HG02885 (cell line): ENCODE measurements at regions not wholly inside any gene's neighbourhood (a gene's known extent, or its start where the extent isn't known, plus 50 kb on each side); places are given as distances from the start of the nearest gene placed in this dataset.

ENCODE experiments used
- ATAC-seq: cut with Tn5 transposase; IDR thresholded peaks from one replicate; pipeline ENCODE4 v1.9.1; 2021; ENCODE audit warnings: mild to moderate bottlenecking; ENCODE audit not compliant: unreplicated experiment, poor library complexity

DNA sequence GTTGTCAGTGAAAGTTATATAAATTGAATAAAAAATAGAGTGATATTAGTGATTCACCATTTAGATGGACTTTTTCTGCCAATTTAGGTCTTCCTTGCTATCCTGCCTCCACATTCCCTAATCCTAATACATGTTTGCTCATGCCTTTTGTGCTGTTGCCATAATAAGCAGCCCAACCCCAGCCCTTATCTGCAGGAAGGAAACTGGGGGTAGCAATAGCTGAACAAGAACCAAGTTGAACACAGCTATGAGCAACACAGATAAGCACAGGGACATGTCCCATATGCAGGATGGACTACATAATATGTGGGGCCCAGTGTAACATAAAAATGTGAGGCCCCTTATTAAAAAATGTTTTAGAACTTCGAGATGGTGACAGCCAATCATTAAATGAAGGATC, 91.2 kb upstream of the AHR start:
- ATAC-seq: no peak

DNA sequence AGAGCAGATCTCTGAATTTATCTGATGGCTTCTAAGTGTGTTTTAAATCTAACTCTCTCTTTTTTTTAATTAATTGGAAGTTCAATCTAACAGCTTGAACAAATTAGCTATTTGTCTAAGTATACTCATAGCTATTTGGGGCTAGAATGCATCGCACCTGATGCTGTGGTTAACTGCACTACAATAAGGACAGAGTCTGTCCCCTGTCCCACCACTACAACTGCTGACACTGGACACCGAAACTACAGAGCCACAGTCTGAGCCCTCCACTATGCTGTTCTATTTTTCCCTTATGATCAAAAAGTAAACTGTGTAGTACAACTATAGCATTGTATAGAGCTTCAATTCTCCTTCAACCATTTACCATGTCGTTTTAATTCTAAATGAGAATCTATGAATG, 89.4 kb upstream of the AHR start:
- ATAC-seq: no peak

DNA sequence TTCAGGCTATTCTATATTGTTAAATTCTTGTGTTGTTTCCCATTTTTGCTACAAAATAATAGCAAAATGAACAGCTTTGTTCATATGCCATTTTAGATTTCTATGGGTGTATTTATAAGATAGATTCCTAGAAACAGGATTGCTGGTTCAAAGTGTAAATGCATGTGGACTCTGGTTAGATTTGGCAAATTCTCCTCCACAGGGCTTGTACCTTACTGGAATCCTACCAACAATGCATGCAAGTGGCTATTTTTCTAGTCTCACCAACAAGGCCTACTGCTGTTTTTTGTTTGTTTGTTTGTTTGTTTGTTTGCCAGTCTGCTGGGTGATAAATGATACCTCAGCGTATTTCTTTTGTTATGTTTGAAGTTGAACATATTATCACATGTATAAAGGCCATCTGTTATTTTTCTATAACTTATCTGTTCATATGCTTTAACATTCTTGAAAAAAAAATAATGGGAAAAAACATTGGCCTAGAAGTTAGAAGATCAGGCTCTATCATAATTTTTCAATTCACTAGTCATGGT, 87.1 kb upstream of the AHR start:
- no peak for ATAC-seq

DNA sequence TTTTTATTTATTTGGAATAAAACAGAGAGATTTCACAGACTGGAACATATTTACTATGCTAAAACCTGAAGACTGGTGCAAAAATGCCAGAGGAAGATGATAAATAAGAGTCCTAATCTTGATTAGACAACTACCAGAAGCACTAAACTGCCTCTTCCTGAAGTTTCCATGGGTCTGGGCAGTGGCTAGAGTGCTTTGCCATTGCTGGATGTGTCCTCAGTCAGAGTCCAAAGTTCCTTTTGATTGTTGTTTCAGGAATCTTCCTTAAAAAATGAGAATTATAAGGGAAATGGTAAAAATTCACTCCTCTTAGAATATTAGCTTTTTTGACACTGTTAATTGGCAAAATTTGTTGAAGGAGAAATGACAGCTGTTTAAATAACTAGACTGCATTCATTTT, 86.3 kb upstream of the AHR start:
- ATAC-seq: no peak

DNA sequence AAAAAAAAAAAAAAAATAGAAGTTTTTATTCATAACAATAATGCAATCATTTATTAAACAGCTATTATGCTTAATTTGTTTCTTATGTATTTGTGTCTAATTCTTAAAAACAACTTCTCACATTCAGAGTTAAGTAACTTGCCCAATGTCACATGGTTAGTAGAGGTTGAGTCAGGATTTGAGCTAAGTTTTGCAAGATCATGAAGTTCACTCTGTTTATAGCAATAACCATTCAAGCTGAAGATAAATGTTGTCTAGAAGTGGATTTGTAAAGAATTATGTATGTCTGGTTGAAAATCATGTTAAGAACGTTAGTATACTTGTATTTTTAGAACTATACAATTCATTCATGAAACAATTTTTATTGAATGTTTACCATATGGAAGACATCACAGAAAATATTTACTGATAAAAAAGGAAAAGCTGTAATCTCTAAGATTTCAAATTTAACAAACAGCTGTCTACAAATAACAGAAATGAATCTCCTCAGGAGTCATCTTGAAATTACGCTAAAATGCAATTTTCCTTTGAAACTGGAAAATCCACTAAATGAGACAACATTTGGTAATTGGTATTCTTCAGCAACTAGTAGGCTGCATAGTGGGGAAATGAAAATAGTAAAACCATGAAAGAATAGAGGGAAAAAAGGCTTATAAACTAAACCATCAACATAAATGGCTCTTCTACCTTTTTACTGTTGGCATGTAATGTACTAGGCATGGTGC, 70.5 kb upstream of the AHR start:
- no peak for ATAC-seq

DNA sequence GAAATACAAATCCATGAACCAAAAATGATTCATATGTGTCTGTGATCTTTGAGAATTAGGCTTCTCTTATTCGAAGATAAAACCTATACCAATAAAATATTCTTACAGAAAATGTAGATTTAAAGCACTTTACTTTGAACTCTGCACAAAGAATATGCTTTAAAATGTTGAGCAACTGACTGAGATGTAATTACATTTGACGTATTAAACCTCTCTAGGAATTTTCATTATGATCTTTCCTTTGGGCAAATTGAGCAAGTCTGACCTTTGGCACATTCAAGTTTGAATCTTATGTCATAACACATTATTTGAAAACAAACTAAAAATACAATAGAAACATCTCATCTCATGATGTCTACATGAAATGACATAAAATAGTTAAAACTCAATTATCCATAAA, 69.2 kb upstream of the AHR start:
- ATAC-seq: no peak

DNA sequence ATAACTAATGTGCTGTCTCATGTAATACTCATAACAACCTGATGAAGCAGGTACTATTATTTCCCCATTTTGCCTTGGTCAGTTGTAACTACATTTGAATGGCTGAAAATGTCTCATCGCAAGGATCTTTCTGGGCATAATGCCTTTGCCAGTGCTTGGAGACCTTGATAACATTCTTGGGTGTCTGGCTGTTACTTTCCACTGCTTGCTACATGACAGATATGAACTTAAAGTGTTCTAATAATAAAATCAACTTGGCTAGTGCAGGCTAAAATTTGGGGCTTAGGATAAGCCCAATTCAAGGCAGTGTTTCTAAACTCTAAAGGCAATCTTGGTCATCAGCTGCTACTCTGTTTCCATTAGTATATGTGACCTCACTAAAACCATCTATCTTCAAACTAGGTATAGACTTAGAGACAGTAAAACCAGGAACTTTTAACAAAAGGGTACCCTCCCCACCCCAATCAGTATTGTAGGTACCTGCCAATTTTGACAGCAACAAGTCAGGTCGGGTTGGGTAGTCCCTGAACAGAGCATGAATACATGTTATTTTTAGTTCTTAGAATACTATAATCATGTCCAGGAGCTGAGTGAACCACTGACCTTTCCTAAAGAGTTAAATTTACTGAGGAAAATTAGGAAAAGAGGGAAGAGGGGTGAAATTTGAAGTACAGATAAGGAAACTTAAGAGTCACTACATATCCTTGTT, 68.2 kb upstream of the AHR start:
- no peak for ATAC-seq

DNA sequence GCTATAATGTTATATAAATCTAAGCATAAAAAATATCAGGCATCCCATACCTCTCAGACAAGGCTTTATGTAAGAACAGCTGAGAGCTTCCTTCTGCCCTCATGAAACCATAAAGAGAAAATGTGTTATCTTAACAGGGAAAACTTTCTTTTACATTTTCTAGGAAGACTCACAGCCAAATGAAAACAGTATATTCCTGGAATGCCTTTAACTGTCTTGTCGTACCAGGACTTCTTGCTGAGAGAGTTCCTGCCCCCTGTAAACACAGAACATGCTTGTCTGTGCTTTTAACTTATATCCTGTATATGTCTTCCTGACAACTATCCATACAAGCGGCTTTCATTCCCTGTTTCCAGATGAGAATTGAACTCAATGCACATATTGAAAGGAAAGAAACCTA, 64.8 kb upstream of the AHR start:
- no peak for ATAC-seq

DNA sequence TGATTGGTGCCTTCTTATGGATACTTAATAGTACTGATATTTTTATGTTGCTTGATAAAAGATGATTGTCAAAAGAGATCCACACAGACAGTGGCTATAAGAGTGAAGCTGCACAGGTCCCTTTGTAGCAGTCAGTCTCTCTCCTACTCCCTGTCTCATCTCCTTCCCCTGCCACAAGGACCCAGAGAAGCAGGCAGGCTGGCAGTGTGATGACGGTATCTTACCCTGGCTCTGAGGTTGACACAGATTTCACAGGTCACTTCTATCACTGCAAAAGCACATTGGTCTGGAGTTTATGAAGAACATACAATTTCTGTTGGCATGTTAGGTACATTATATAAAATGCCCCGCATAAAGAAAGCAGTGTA, 64.4 kb upstream of the AHR start:
- ATAC-seq: peak; percentile 56

DNA sequence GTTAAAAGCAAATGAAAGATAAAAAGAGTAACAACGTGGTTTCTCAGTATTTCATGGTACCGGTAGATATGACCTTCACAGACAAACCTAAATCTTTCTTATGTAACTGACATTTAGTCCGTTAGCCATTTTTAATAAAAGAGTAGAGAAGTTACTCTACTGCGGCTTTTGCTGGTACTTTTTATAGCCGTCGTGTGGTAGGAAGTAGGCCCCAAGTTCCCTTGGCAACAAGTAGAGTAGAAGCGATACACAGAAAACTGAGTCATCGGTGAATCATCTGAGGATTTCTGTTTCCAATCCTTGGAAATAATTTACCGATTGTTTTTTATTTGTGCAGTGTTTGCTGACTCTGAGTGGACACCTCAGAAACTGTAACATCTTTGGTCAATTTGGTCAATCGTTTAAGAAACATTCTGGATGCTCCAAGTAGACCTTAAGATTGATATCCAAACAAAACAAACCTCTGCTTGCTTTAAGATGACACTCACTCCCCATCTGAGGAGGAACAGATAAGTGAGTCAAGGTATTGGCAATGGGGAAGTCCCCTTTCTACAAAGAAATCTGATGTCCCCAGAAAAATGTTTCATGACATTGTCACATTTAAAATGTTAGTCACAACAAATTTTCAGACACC, 63.9 kb upstream of the AHR start:
- ATAC-seq: peak; percentile 98

DNA sequence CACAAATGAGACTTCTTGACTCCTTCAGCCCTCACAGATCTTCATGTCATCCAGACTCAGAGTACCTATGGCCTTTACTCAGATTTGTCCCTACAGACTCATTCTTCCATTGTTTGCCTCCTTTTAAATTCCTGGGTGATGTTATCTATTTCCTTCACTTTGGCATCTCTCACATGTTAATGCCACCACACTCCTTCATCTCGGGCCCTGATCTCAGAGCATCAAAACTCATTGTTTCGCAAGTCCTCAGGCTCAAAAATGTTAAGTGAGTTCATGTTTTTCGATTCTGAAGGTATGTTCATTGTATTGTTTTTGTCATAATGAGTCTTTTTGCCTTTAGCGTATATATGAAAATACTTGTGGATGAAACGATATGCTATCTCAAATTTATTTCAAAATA, 62.3 kb upstream of the AHR start:
- no peak for ATAC-seq

DNA sequence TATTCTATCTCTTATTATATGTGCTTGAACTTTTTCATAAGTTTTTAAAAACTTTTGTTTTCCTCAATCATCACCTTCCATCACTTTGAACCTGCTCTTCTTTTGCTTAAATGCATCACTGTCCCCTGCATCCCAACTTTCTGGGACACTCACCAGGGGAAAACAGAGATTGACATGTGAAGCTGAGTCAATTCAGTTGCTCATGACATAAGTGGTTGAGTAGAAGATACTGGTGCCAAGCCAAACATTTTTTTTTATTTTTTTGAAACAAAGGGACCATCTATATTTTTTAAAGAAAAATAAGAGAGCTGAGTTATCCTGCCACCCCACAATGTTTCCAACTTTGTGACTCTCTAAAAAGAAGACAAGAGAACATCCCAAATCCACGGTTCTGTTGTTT, 61.8 kb upstream of the AHR start:
- ATAC-seq: no peak

DNA sequence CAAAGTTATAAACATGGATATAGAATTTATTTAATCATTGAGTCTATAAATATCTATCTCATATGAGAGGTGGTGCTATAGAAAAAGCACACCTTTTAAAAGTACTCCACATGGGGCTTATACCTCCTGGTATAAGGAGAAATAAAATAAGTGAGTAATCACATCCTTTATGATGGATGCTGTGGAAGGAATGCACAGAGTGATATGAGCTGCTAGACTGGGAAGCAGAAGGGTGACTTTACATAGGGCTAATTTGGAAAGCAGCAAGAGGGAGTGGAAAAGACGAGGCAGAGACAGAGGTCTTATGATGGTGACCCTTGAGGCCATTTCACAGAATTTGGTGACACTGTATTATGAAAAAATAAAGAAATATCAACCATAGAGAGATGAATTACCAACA, 59.4 kb upstream of the AHR start:
- ATAC-seq: no peak

DNA sequence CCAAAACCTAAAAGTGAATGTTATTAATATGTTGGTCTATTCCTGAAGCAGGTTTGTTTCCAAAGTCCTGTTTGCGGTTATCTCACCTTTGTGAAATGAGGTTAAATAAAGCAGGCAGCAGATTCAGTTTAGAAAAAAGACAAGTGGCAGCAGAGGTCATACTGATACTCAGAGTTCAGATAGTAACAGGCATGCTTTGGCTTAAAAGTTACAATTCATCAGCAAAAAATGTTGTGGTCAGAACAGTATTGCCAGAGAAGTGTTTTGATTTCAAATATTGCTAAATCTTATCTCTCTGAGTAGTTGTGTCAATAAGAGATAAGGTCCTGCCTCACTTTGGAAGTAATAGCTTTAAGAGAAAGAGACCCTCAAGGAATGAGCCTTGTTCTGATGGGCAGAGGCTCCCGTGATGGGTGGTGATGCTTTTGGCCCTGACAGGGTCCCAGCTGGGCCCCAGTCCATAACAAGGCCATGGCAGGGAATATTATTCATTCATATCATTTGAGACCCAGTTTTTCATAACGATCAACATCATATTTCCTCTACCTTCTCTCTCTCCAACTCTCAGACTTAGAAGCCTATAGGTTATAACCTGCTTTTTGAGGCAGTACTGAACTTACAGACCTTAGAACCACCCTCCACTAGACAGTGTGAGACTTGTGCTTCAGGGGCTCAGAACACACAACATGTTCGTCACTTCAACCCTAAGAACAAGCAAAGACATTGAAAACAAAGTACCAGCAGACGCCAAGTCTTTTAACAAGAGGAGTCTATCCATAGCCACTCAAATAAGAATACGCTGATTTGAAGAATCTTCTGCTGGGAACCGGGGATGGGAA, 58.5 kb upstream of the AHR start:
- ATAC-seq: no peak

DNA sequence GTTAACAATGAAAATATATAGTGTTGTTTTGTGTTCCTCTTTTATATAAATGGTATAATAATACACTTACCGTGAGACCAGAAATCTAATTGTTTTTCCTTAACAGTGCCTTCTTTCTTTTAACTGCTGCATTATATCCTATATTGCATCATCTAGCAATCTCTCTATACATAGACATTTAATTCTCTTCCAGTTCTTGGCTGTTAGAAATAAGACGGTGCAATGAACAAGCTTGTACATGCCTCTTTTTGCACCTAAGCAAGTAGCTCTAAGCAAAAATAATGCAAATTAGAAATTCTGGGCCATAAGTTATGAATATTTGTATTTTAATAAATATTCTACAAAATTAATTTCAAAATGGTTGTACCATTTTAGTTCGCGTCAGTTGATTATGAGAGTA, 55.9 kb upstream of the AHR start:
- no peak for ATAC-seq

DNA sequence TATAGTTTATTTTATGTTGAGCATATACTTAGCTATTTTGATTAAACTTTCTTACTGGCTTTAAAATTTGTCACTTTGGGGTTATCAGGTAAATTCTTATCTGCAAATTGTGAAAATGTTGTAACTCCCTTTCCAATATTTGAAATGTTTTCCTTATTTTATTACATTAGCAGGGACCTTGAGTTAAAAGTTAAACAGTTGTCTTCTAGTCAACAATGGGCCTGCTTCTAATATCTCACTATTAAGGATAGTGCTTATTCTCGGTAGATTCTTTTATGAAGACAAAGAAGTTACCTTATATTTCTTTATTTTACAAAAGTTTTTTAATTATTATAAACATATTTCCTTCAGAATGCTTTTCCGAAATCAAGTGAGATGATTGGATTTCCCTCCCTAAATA, 53.7 kb upstream of the AHR start:
- ATAC-seq: no peak

DNA sequence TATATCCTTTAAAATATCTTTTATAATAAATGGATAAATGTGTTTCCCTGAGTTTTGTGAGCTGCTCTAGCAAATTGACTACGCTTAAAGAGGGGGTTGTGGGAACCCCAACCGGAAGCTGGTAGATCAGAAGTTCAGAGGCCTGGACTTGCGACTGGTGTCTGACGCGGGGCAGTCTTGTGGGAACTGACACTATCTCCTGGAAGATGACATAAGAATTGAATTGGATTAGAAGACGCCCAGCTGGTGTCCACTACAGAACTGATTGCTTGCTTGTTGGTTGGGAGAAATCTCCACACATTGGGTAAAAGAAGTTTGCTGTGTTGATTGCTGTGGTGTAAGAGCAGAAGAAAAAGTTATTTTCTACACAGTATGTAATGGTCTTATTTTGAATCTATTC, 51.1 kb upstream of the AHR start:
- no peak for ATAC-seq

DNA sequence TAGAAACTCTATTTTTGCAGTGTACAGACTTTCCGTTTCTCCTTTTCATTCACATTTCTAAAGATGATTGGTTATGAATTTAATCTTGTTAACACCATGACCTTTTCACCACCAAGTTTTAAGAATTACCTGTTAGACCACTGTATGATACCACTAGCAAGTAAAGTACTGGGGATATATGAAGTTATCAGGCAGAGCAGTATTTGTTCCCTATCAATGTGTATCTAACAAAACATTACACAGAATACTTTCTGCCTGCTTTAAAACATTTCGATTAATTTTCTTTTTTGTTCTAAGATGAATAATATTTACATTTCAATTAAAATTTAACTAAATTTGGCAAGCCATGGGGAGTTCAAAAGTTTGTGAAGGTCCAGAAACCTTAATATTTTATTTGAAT, 49.9 kb upstream of the AHR start:
- no peak for ATAC-seq
